ENCODE measurements at regions not wholly inside any gene's neighbourhood (a gene's known extent, or its start where the extent isn't known, plus 50 kb on each side); places are given as distances from the start of the nearest gene placed in this dataset.

DNA sequence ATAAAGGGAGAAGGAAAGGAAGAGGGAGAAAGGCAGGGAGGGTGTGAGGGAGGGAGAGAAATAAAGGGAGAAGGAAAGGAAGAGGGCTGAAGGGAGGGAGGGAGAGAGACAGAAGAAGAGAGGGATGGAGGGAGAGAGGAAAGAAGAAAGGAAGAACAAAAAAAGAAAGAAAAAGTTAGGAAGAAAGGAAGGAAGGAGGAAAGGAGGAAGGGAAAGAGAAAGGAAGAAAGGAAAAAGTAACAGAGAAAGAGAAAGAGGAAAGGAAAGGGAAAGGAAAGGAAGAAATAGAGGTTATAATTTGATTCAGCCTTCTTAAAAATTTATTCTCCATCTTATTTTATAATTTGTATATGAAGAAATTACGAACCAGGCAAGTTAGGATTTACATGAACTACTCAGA is 836.6 kb upstream of the C9orf72 start:
- no peaks in the 10 kb centered on the region for H3K4me1 ChIP-seq (replicated peaks; ENCODE audit: insufficient read depth)
- no peak overlapping the region for H3K27ac ChIP-seq
- no peak overlapping the region for H2AFZ ChIP-seq
- no peaks in the 10 kb centered on the region for H3K36me3 ChIP-seq (ENCODE audit: low read depth)
- DNase-seq, result no peak
- TF ChIP-seq, protein P1, sequence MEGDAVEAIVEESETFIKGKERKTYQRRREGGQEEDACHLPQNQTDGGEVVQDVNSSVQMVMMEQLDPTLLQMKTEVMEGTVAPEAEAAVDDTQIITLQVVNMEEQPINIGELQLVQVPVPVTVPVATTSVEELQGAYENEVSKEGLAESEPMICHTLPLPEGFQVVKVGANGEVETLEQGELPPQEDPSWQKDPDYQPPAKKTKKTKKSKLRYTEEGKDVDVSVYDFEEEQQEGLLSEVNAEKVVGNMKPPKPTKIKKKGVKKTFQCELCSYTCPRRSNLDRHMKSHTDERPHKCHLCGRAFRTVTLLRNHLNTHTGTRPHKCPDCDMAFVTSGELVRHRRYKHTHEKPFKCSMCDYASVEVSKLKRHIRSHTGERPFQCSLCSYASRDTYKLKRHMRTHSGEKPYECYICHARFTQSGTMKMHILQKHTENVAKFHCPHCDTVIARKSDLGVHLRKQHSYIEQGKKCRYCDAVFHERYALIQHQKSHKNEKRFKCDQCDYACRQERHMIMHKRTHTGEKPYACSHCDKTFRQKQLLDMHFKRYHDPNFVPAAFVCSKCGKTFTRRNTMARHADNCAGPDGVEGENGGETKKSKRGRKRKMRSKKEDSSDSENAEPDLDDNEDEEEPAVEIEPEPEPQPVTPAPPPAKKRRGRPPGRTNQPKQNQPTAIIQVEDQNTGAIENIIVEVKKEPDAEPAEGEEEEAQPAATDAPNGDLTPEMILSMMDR (conservative IDR thresholded peaks at IDR 0.05), result no peak
- no peak for TF ChIP-seq EZH2 (IDR thresholded peaks at IDR 0.05; ENCODE audit: low read depth)
- no peak overlapping the region for H3K4me3 ChIP-seq
- H3K27me3 ChIP-seq (ENCODE audit: insufficient read depth, low read depth), result no peaks in the 10 kb centered on the region
- no peaks in the 10 kb centered on the region for H3F3A ChIP-seq (ENCODE audit: insufficient read depth, low read depth)
- ChIA-PET CTCF (no interaction called here), POLR2A (ENCODE audit: unreplicated experiment) (no interaction called here)
- BruUV-seq (replicated peaks), result no TSS peak
- H4K20me1 ChIP-seq (ENCODE audit: insufficient read depth), result no peaks in the 10 kb centered on the region
- H3K4me2 ChIP-seq, result no peak overlapping the region
- H3K9me2 ChIP-seq (ENCODE audit: insufficient read depth), result no peaks in the 10 kb centered on the region
- no peaks in the 10 kb centered on the region for H3K79me2 ChIP-seq (ENCODE audit: low read depth)
- intact Hi-C loops (cut with micrococcal nuclease; ENCODE audit: unreplicated experiment), result no loop called here
- no peaks in the 10 kb centered on the region for H3K9me3 ChIP-seq (ENCODE audit: insufficient read depth, low read depth)

DNA sequence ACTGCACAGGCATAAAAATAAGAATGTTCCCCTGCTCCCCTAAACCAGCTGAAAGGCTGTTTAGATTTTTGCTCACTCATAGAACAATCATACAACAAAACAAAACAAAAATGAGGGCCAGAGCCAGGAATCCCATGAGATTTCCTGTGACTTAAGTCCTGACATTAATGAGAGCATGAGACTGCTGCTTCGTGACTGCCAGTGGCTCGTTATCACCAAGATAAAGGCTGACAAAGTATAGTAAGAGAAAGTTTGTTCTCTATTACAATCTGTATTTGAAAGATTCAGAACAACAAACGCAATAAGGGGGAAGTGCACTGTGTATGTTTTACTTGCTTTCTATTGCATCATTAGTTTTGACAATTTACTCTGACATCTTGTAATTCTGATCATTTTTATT is 837.1 kb upstream of the C9orf72 start:
- Histone ChIP-seq H3K4me2 (no peak overlapping the region), H3K27ac (no peak overlapping the region), H3K9me2 (ENCODE audit: insufficient read depth) (no peaks in the 10 kb centered on the region), H3K4me1 (replicated peaks; ENCODE audit: insufficient read depth) (no peaks in the 10 kb centered on the region), H3K36me3 (ENCODE audit: low read depth) (no peaks in the 10 kb centered on the region), H3K27me3 (ENCODE audit: insufficient read depth, low read depth) (no peaks in the 10 kb centered on the region), H3F3A (ENCODE audit: insufficient read depth, low read depth) (no peaks in the 10 kb centered on the region), H4K20me1 (ENCODE audit: insufficient read depth) (no peaks in the 10 kb centered on the region), H3K4me3 (no peak overlapping the region), H3K9me3 (ENCODE audit: insufficient read depth, low read depth) (no peaks in the 10 kb centered on the region), H3K79me2 (ENCODE audit: low read depth) (no peaks in the 10 kb centered on the region), H2AFZ (no peak overlapping the region)
- TF ChIP-seq, protein P1 (conservative IDR thresholded peaks at IDR 0.05), result no peak
- TF ChIP-seq EZH2 (IDR thresholded peaks at IDR 0.05; ENCODE audit: low read depth), result no peak
- ChIA-PET POLR2A (ENCODE audit: unreplicated experiment) (no interaction called here), CTCF (no interaction called here)
- BruUV-seq (replicated peaks), result no TSS peak
- no peak for DNase-seq
- intact Hi-C loops (cut with micrococcal nuclease; ENCODE audit: unreplicated experiment), result no loop called here

DNA sequence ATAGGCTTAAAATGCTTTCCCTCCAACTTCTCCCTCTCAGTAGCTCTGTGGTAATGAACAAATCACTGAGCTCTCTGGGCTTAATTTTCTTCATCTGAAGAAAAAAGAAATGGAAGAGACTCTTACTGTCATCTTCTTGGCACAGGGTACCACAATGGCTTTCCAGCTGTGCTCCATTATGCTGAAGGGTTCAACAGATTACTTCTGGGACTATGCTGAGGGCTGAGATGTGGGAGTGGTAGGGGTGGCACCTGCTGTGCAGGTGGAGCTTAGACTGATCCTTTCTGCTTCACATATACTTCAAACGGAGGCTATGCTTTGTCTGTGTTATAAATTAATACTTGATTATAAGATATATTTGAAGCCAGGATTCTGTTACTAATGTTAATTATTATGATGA is 840.2 kb upstream of the C9orf72 start:
- POLR2A ChIA-PET (ENCODE audit: unreplicated experiment), result no interaction called here
- H4K20me1 ChIP-seq (ENCODE audit: insufficient read depth), result no peaks in the 10 kb centered on the region
- BruUV-seq (replicated peaks), result no TSS peak
- H3K27ac ChIP-seq, result no peak overlapping the region
- no peaks in the 10 kb centered on the region for H3K4me1 ChIP-seq (replicated peaks; ENCODE audit: insufficient read depth)
- H3K79me2 ChIP-seq (ENCODE audit: low read depth), result no peaks in the 10 kb centered on the region
- TF ChIP-seq EZH2 (IDR thresholded peaks at IDR 0.05; ENCODE audit: low read depth), result no peak
- TF ChIP-seq, protein P1 (conservative IDR thresholded peaks at IDR 0.05), result no peak
- CTCF ChIA-PET, result no interaction called here
- DNase-seq, result no peak
- no peak overlapping the region for H3K4me2 ChIP-seq
- no peaks in the 10 kb centered on the region for H3K9me3 ChIP-seq (ENCODE audit: insufficient read depth, low read depth)
- no peaks in the 10 kb centered on the region for H3K36me3 ChIP-seq (ENCODE audit: low read depth)
- no peak overlapping the region for H3K4me3 ChIP-seq
- H3K9me2 ChIP-seq (ENCODE audit: insufficient read depth), result no peaks in the 10 kb centered on the region
- no peaks in the 10 kb centered on the region for H3F3A ChIP-seq (ENCODE audit: insufficient read depth, low read depth)
- intact Hi-C loops (cut with micrococcal nuclease; ENCODE audit: unreplicated experiment), result no loop called here
- no peak overlapping the region for H2AFZ ChIP-seq
- H3K27me3 ChIP-seq (ENCODE audit: insufficient read depth, low read depth), result no peaks in the 10 kb centered on the region

Measured in PC-9 (cell line).